Ishikawa (cell line): ENCODE measurements at regions not wholly inside any gene's neighbourhood (a gene's known extent, or its start where the extent isn't known, plus 50 kb on each side); places are given as distances from the start of the nearest gene placed in this dataset.

Experiments
- CEBPB ChIP-seq: IDR thresholded peaks from 2 replicates; pipeline ENCODE4 v1.6.1; 2012
- EGR1 ChIP-seq: IDR thresholded peaks from 2 replicates; pipeline ENCODE4 v1.6.1; 2012
- EP300 ChIP-seq: IDR thresholded peaks from 2 replicates; pipeline ENCODE4 v1.6.1; 2012; ENCODE audit warnings: borderline replicate concordance
- FOXM1 ChIP-seq: IDR thresholded peaks from 2 replicates; pipeline ENCODE4 v1.6.1; 2012; ENCODE audit warnings: low read depth, borderline replicate concordance
- MAX ChIP-seq: IDR thresholded peaks from 2 replicates; pipeline ENCODE4 v1.6.1; 2012
- NFIC ChIP-seq: IDR thresholded peaks from 2 replicates; pipeline ENCODE4 v1.6.1; 2012
- RAD21 ChIP-seq: IDR thresholded peaks from 2 replicates; pipeline ENCODE4 v1.6.1; 2012; ENCODE audit warnings: low read depth
- REST ChIP-seq: IDR thresholded peaks from 2 replicates; pipeline ENCODE4 v1.6.1; 2012; ENCODE audit warnings: low read depth, mild to moderate bottlenecking
- TEAD4 ChIP-seq: IDR thresholded peaks from 2 replicates; pipeline ENCODE4 v1.6.1; 2012
- ZBTB7A ChIP-seq: IDR thresholded peaks from 2 replicates; pipeline ENCODE4 v1.6.1; 2012; ENCODE audit warnings: low read depth

DNA sequence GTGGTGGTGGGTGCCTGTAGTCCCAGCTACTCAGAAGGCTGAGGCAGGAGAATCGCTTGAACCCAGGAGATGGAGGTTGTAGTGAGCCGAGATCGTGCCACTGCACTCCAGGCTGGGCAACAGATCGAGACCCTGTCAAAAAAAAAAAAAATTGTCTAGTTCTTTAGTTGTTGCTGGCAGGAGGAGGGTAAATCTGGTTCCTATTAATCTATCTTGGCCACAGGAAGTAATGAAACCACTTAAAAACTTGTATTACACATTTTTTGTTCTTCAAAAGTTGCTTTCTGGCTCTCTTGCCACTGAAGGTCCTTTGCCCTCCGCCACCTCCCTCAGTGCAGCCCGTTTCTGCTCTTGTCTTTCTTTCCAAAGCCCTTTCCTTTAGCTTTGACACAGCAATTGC, 102.9 kb upstream of the ARSJ start:
- no peak for TF ChIP-seq CEBPB
- no peak for TF ChIP-seq REST
- no peak for TF ChIP-seq MAX
- no peak for TF ChIP-seq RAD21
- no peak for TF ChIP-seq ZBTB7A
- no peak for TF ChIP-seq FOXM1
- TF ChIP-seq EP300 = no peak
- TF ChIP-seq NFIC = no peak
- TF ChIP-seq TEAD4 = no peak
- TF ChIP-seq EGR1 = no peak
